Lower lobe of right lung (tissue), 2 donors: ENCODE measurements at regions not wholly inside any gene's neighbourhood (a gene's known extent, or its start where the extent isn't known, plus 50 kb on each side); places are given as distances from the start of the nearest gene placed in this dataset.

Experiments used
- ATAC-seq, 2 donors: fragments of 200-7000 bp; cut with Tn5 transposase; one replicate each; pipeline ENCODE4 v1.9.1; 2020 to 2022; ENCODE audit warnings: mild to moderate bottlenecking in 2 of 2, moderate library complexity in 2 of 2
- DNase-seq: peaks from one replicate; pipeline ENCODE4 v3.0.0-alpha.2; 2020
- H3K27ac ChIP-seq: fragments of 200-600 bp; one replicate; pipeline ENCODE4 v1.8.0; 2022
- H3K27me3 ChIP-seq: fragments of 200-600 bp; one replicate; pipeline ENCODE4 v1.8.0; 2022; ENCODE audit warnings: low read depth
- H3K36me3 ChIP-seq: fragments of 200-600 bp; one replicate; pipeline ENCODE4 v1.8.0; 2022; ENCODE audit warnings: mild to moderate bottlenecking
- H3K4me1 ChIP-seq: fragments of 200-600 bp; one replicate; pipeline ENCODE4 v1.8.0; 2022
- H3K4me3 ChIP-seq: fragments of 200-600 bp; one replicate; pipeline ENCODE4 v1.8.0; 2022; ENCODE audit warnings: mild to moderate bottlenecking
- H3K9me3 ChIP-seq: fragments of 200-600 bp; one replicate; pipeline ENCODE4 v1.8.0; 2022
- CTCF ChIP-seq: fragments of 200-600 bp; IDR thresholded peaks from one replicate; pipeline ENCODE4 v1.8.0; 2022; ENCODE audit warnings: antibody characterized with exemption, mild to moderate bottlenecking
- intact Hi-C: fragments of 100-400 bp; cut with DNase I; formaldehyde crosslinking; loops from one replicate; pipeline ENCODE4 v1.11.0; 2022
- donor health status: DM: no; HTN: yes; CAD: no; lungs with severe emphysema.

- intact Hi-C loops: no loop called here
- TF ChIP-seq CTCF: no peak
- Histone ChIP-seq H3K4me1 (no peaks in the 10 kb centered on the region), H3K4me3 (no peak overlapping the region), H3K27me3 (no peaks in the 10 kb centered on the region), H3K27ac (no peak overlapping the region), H3K36me3 (no peaks in the 10 kb centered on the region), H3K9me3 (no peaks in the 10 kb centered on the region)
- no peak for ATAC-seq
- DNase-seq: no peak
Measured at GRCh38 chr16:50946606-50947005, 204.5 kb downstream of the SALL1 start.

DNA sequence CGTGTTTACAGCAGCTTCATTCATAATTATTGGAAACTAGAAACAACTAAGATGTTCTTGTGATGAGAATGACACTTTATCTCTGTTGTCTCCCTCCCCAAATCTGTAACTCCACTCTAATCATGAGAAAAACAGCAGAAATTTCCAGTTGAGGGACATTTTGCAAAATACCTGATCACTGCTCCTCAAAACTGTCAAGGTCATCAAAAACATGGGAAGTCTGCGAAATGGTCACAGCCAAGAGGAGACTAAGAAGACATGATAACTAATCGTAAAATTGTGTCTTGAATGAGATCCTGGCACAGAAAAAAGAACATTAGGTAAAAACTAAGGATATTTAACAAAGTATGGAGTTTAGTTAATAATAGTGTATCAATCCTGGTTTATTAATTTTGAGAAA lies 204.2 kb downstream of the CYLD start:
- ATAC-seq (no peak), DNase-seq (no peak)
- Histone ChIP-seq H3K27ac (no peak overlapping the region), H3K4me1 (no peaks in the 10 kb centered on the region), H3K27me3 (no peaks in the 10 kb centered on the region), H3K9me3 (no peaks in the 10 kb centered on the region), H3K4me3 (no peak overlapping the region), H3K36me3 (no peaks in the 10 kb centered on the region)
- TF ChIP-seq CTCF: no peak
- intact Hi-C loops: no loop called here

- TF ChIP-seq CTCF: no peak
- Histone ChIP-seq H3K27me3 (no peaks in the 10 kb centered on the region), H3K4me3 (no peak overlapping the region), H3K36me3 (no peaks in the 10 kb centered on the region), H3K4me1 (no peaks in the 10 kb centered on the region), H3K9me3 (no peaks in the 10 kb centered on the region), H3K27ac (no peak overlapping the region)
- no peak for ATAC-seq
- no peak for DNase-seq
- intact Hi-C loops: no loop called here
Measured at GRCh38 chr16:50945171-50945570, 203.3 kb downstream of the CYLD start.

DNA sequence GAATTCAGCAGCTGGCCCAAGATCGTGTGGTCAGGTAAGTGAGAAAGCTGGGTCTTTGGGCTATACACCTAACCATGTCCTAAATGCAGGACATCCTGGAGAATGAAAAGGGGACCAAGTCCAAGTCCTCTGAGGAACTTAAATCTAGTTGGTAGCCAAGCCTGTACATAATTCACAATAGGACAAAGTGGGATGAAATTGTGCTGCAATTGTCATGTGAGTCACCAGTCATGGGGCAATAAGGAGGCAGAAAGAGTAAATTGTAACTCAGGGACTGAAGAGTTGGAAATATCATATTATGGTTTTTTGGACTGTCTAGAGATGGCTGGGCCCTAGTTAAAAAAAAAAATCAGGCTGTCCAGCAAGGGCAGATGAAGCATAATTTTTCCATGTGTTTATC lies 202.6 kb downstream of the CYLD start:
- H3K9me3 ChIP-seq: no peaks in the 10 kb centered on the region
- H3K27ac ChIP-seq: no peak overlapping the region
- DNase-seq (no peak), ATAC-seq (no peak)
- TF ChIP-seq CTCF: no peak
- H3K4me3 ChIP-seq: no peak overlapping the region
- intact Hi-C loops: no loop called here
- H3K4me1 ChIP-seq: no peaks in the 10 kb centered on the region
- no peaks in the 10 kb centered on the region for H3K36me3 ChIP-seq
- no peaks in the 10 kb centered on the region for H3K27me3 ChIP-seq

GRCh38 chr16:50944033-50944432 lies 202.1 kb downstream of the CYLD start:
- Histone ChIP-seq H3K4me1 (no peaks in the 10 kb centered on the region), H3K9me3 (no peaks in the 10 kb centered on the region), H3K27me3 (no peaks in the 10 kb centered on the region), H3K4me3 (no peak overlapping the region), H3K36me3 (no peaks in the 10 kb centered on the region), H3K27ac (no peak overlapping the region)
- no peak for TF ChIP-seq CTCF
- intact Hi-C loops: no loop called here
- ATAC-seq: no peak
- no peak for DNase-seq

DNA sequence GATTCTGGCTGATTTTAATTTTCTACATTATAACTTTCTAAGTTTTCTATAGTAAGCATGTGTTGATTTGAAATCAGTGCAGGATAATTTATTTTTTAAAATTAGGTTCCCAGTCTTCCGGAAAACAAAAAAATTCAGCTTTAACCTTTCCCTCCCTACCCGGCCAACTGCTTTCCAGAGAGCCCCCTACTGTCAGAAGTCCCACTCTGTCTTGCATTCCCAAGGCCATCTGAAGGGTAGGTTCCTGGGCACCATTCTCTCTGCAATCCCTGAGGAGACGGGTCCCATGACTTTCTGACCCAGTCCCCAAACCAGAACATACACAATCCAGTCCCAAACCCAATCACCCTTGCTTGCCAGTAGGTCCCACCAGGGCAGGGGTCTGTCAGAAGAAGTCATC lies 200.3 kb downstream of the CYLD start:
- Histone ChIP-seq H3K27me3 (no peaks in the 10 kb centered on the region), H3K9me3 (no peaks in the 10 kb centered on the region), H3K4me3 (no peak overlapping the region), H3K4me1 (no peaks in the 10 kb centered on the region), H3K36me3 (no peaks in the 10 kb centered on the region), H3K27ac (no peak overlapping the region)
- intact Hi-C loops: no loop called here
- ATAC-seq (no peak), DNase-seq (no peak)
- TF ChIP-seq CTCF: no peak
